KMS-11 (cell line): ENCODE measurements at regions not wholly inside any gene's neighbourhood (a gene's known extent, or its start where the extent isn't known, plus 50 kb on each side); places are given as distances from the start of the nearest gene placed in this dataset.

ENCODE experiments used
- H2AFZ ChIP-seq: fragments of 200-600 bp; sonication (generic); 2 replicates; pipeline ENCODE4 v1.6.1; 2016; ENCODE audit warnings: antibody characterized with exemption, mixed run types, low read depth
- H3K27ac ChIP-seq: fragments of 200-600 bp; sonication (generic); 2 replicates; pipeline ENCODE4 v1.6.1; 2016; ENCODE audit warnings: mild to moderate bottlenecking, mixed run types
- H3K27me3 ChIP-seq: fragments of 200-600 bp; sonication (generic); 2 replicates; pipeline ENCODE4 v1.6.1; 2017; ENCODE audit warnings: mild to moderate bottlenecking, low read depth, mixed run types, moderate library complexity; ENCODE audit not compliant: insufficient read depth
- H3K36me3 ChIP-seq: fragments of 200-600 bp; sonication (generic); 2 replicates; pipeline ENCODE4 v1.6.1; 2017; ENCODE audit warnings: mild to moderate bottlenecking, mixed run types; ENCODE audit not compliant: insufficient read depth
- H3K4me1 ChIP-seq: fragments of 200-600 bp; sonication (generic); 2 replicates; pipeline ENCODE4 v1.6.1; 2016; ENCODE audit warnings: mild to moderate bottlenecking, low read depth, mixed run types; ENCODE audit not compliant: poor library complexity, severe bottlenecking
- H3K4me2 ChIP-seq: fragments of 200-600 bp; sonication (generic); 2 replicates; pipeline ENCODE4 v1.7.0; 2016; ENCODE audit warnings: mild to moderate bottlenecking, mixed run types
- H3K4me3 ChIP-seq: fragments of 200-600 bp; sonication (generic); IDR thresholded peaks from 2 replicates; pipeline ENCODE4 v1.6.1; 2017; ENCODE audit warnings: low read depth, low read length, mixed read lengths; ENCODE audit not compliant: insufficient read depth
- H3K79me2 ChIP-seq: fragments of 200-600 bp; sonication (generic); 2 replicates; pipeline ENCODE4 v1.6.1; 2016; ENCODE audit warnings: low read depth, mixed run types; ENCODE audit not compliant: insufficient read depth
- H3K9ac ChIP-seq: fragments of 200-600 bp; sonication (generic); 2 replicates; pipeline ENCODE4 v1.6.1; 2016; ENCODE audit warnings: mild to moderate bottlenecking, mixed run types
- H4K20me1 ChIP-seq: fragments of 200-600 bp; sonication (generic); 2 replicates; pipeline ENCODE4 v1.6.1; 2016; ENCODE audit warnings: mild to moderate bottlenecking, mixed run types; ENCODE audit not compliant: insufficient read depth
- TF ChIP-seq, protein P1 (sequence below): fragments of 200-600 bp; sonication (generic); conservative IDR thresholded peaks from 2 replicates; pipeline ENCODE4 v1.6.1; 2017; ENCODE audit warnings: low read depth, mild to moderate bottlenecking, antibody characterized with exemption, low read length, moderate library complexity, mixed read lengths

- Histone ChIP-seq H3K27me3 (no peaks in the 10 kb centered on the region), H3K9ac (no peak overlapping the region), H3K4me1 (no peaks in the 10 kb centered on the region), H4K20me1 (no peaks in the 10 kb centered on the region), H2AFZ (no peak overlapping the region), H3K79me2 (no peaks in the 10 kb centered on the region), H3K4me2 (no peak overlapping the region), H3K27ac (no peak overlapping the region), H3K4me3 (no peak overlapping the region), H3K36me3 (no peaks in the 10 kb centered on the region)
- TF ChIP-seq, protein P1, sequence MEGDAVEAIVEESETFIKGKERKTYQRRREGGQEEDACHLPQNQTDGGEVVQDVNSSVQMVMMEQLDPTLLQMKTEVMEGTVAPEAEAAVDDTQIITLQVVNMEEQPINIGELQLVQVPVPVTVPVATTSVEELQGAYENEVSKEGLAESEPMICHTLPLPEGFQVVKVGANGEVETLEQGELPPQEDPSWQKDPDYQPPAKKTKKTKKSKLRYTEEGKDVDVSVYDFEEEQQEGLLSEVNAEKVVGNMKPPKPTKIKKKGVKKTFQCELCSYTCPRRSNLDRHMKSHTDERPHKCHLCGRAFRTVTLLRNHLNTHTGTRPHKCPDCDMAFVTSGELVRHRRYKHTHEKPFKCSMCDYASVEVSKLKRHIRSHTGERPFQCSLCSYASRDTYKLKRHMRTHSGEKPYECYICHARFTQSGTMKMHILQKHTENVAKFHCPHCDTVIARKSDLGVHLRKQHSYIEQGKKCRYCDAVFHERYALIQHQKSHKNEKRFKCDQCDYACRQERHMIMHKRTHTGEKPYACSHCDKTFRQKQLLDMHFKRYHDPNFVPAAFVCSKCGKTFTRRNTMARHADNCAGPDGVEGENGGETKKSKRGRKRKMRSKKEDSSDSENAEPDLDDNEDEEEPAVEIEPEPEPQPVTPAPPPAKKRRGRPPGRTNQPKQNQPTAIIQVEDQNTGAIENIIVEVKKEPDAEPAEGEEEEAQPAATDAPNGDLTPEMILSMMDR = no peak
Observed at GRCh38 chr5:165805756-165806155, 2300.3 kb downstream of the MAT2B start.

GRCh38 chr5:165808335-165808734 lies 2302.9 kb downstream of the MAT2B start:
- H2AFZ ChIP-seq = no peak overlapping the region
- H3K27ac ChIP-seq = no peak overlapping the region
- H3K9ac ChIP-seq = no peak overlapping the region
- no peaks in the 10 kb centered on the region for H3K79me2 ChIP-seq
- no peak overlapping the region for H3K4me2 ChIP-seq
- TF ChIP-seq, protein P1 = no peak
- H3K4me3 ChIP-seq = no peak overlapping the region
- no peaks in the 10 kb centered on the region for H3K4me1 ChIP-seq
- H4K20me1 ChIP-seq = no peaks in the 10 kb centered on the region
- H3K36me3 ChIP-seq = no peaks in the 10 kb centered on the region
- H3K27me3 ChIP-seq = no peaks in the 10 kb centered on the region

GRCh38 chr5:165809914-165810313 lies 2304.5 kb downstream of the MAT2B start:
- TF ChIP-seq, protein P1 = no peak
- H3K4me3 ChIP-seq = no peak overlapping the region
- H3K4me2 ChIP-seq = no peak overlapping the region

DNA sequence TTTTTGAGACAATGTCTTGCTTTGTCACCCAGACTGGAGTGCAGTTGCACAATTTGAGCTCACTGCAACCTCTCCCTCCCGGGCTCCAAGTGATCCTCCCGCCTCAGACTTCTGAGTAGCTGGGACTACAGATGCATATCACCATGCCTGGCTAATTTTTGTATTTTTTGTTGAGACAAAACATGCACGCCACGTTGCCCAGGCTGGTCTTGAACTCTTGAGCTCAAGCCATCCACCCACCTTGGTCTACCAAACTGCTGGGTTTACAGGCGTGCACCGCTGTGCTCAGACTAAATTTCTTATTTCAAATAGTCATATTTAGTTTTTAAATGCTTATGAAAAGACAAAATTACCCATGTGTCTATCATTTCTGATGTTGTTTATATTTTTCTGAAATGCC lies 2324.1 kb downstream of the MAT2B start:
- Histone ChIP-seq H3K4me3 (no peak overlapping the region), H3K4me1 (no peaks in the 10 kb centered on the region), H2AFZ (no peak overlapping the region), H3K9ac (no peak overlapping the region), H3K4me2 (no peak overlapping the region), H4K20me1 (no peaks in the 10 kb centered on the region), H3K79me2 (no peaks in the 10 kb centered on the region), H3K27me3 (no peaks in the 10 kb centered on the region), H3K36me3 (no peaks in the 10 kb centered on the region), H3K27ac (no peak overlapping the region)
- TF ChIP-seq, protein P1 = no peak

More at GRCh38 chr5:165809914-165810313, 2304.5 kb downstream of the MAT2B start:
- H3K27me3 ChIP-seq = no peaks in the 10 kb centered on the region
- H4K20me1 ChIP-seq = no peaks in the 10 kb centered on the region
- no peak overlapping the region for H2AFZ ChIP-seq
- H3K4me1 ChIP-seq = no peaks in the 10 kb centered on the region
- no peak overlapping the region for H3K9ac ChIP-seq
- H3K79me2 ChIP-seq = no peaks in the 10 kb centered on the region
- no peak overlapping the region for H3K27ac ChIP-seq
- H3K36me3 ChIP-seq = no peaks in the 10 kb centered on the region
